OCI-LY3 (cell line): ENCODE measurements at regions not wholly inside any gene's neighbourhood (a gene's known extent, or its start where the extent isn't known, plus 50 kb on each side); places are given as distances from the start of the nearest gene placed in this dataset.

Source experiments
- H2AFZ ChIP-seq: fragments of 200-600, 300-600 bp; shearing (Covaris generic); 2 replicates; pipeline ENCODE4 v1.6.0; 2014; ENCODE audit warnings: antibody characterized with exemption, low read depth, low read length
- H3K27ac ChIP-seq: fragments of 200-600, 300-600 bp; sonication (generic); 2 replicates; pipeline ENCODE4 v1.5.1; 2014; ENCODE audit warnings: mild to moderate bottlenecking, low read length, moderate library complexity, mixed read lengths
- H3K27me3 ChIP-seq: fragments of 200-600, 300-600 bp; sonication (generic); 2 replicates; pipeline ENCODE4 v1.6.1; 2014; ENCODE audit warnings: low read depth, low read length, mixed read lengths
- H3K36me3 ChIP-seq: fragments of 200-600, 300-600 bp; sonication (generic); replicated peaks from 2 replicates; pipeline ENCODE3; 2014; ENCODE audit warnings: low read depth, low read length, mixed read lengths
- H3K4me1 ChIP-seq: fragments of 300-600, 200-600 bp; sonication (generic); 2 replicates; pipeline ENCODE4 v1.6.1; 2014; ENCODE audit warnings: low read length, mixed read lengths
- H3K4me2 ChIP-seq: fragments of 200-600, 300-600 bp; sonication (generic); 2 replicates; pipeline ENCODE4 v1.6.1; 2014; ENCODE audit warnings: low read length, mixed read lengths
- H3K4me3 ChIP-seq: fragments of 300-600, 200-600 bp; sonication (generic); 2 replicates; pipeline ENCODE4 v1.5.1; 2014; ENCODE audit warnings: antibody characterized with exemption, mild to moderate bottlenecking, low read length, moderate library complexity
- H3K79me2 ChIP-seq: fragments of 300-600, 200-600 bp; shearing (Covaris generic); 2 replicates; pipeline ENCODE4 v1.6.1; 2014; ENCODE audit warnings: mild to moderate bottlenecking, low read length, mixed read lengths
- H3K9ac ChIP-seq: fragments of 300-600, 200-600 bp; shearing (Covaris generic); 2 replicates; pipeline ENCODE4 v1.6.0; 2014; ENCODE audit warnings: mild to moderate bottlenecking, low read length, moderate library complexity
- H3K9me3 ChIP-seq: fragments of 200-600, 300-600 bp; shearing (Covaris generic); 2 replicates; pipeline ENCODE4 v1.6.1; 2014; ENCODE audit warnings: low read length, mixed read lengths; ENCODE audit not compliant: insufficient read depth
- H4K20me1 ChIP-seq: fragments of 200-600, 300-600 bp; sonication (generic); 2 replicates; pipeline ENCODE4 v1.6.1; 2016; ENCODE audit warnings: low read length, mixed read lengths; ENCODE audit not compliant: insufficient read depth
- EZH2phosphoT487 ChIP-seq: fragments of 200-600 bp; shearing (Covaris generic); IDR thresholded peaks from 2 replicates; pipeline ENCODE4 v1.6.1; 2018; ENCODE audit warnings: antibody characterized with exemption, mixed run types, low read depth
- TF ChIP-seq, protein P1 (sequence below): fragments of 200-600, 300-600 bp; sonication (generic); IDR thresholded peaks from 2 replicates; pipeline ENCODE4 v1.5.1; 2014; ENCODE audit warnings: antibody characterized with exemption, low read length, low read depth

DNA sequence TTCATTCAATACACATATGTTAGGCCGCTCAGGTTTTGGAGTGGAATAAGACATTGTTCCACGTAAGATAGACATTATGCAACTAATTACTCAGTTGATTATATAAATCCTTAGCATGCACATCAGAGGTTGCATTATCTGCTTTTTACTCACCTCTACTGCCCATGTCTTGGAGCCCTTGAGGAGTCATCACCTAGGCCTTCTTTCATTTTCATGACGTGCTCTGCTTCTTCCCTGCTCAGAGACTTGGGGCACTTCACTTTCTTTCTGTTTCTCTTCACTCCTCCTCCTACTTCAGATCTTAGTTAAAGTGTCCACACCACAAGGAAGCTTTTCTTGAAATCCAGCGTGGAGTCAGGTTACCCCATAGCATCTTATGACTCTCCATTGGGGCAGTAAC, 241.1 kb downstream of the TLR4 start:
- no peak overlapping the region for H3K27ac ChIP-seq
- no peaks in the 10 kb centered on the region for H4K20me1 ChIP-seq
- no peak overlapping the region for H3K4me3 ChIP-seq
- no peaks in the 10 kb centered on the region for H3K27me3 ChIP-seq
- TF ChIP-seq, protein P1, sequence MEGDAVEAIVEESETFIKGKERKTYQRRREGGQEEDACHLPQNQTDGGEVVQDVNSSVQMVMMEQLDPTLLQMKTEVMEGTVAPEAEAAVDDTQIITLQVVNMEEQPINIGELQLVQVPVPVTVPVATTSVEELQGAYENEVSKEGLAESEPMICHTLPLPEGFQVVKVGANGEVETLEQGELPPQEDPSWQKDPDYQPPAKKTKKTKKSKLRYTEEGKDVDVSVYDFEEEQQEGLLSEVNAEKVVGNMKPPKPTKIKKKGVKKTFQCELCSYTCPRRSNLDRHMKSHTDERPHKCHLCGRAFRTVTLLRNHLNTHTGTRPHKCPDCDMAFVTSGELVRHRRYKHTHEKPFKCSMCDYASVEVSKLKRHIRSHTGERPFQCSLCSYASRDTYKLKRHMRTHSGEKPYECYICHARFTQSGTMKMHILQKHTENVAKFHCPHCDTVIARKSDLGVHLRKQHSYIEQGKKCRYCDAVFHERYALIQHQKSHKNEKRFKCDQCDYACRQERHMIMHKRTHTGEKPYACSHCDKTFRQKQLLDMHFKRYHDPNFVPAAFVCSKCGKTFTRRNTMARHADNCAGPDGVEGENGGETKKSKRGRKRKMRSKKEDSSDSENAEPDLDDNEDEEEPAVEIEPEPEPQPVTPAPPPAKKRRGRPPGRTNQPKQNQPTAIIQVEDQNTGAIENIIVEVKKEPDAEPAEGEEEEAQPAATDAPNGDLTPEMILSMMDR, result no peak
- TF ChIP-seq EZH2phosphoT487, result no peak
- no peaks in the 10 kb centered on the region for H3K79me2 ChIP-seq
- no peaks in the 10 kb centered on the region for H3K36me3 ChIP-seq
- H3K4me2 ChIP-seq, result no peak overlapping the region
- no peaks in the 10 kb centered on the region for H3K9me3 ChIP-seq
- H2AFZ ChIP-seq, result no peak overlapping the region
- no peak overlapping the region for H3K9ac ChIP-seq
- no peaks in the 10 kb centered on the region for H3K4me1 ChIP-seq

DNA sequence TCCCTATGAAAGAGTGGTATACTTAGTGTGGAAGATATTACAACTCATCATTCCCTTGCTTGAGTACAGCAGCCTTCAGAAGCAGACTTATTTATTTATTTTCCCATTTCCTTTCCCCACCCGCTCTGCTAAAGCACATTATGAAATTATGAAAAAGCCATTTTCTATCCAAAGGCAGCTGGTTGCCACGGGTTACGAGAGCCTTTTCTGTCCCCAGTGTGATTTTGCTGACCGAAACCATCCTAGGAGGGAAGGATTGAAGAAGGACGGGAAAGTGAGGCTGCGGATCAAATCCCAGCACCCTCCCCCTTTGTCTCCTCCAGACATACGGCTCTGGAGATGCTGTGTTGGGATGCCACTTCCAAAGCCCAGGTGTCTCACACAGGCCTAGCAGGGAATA, 246.9 kb downstream of the TLR4 start:
- Histone ChIP-seq H3K4me2 (no peak overlapping the region), H3K9me3 (no peaks in the 10 kb centered on the region), H3K79me2 (no peaks in the 10 kb centered on the region), H3K4me1 (no peaks in the 10 kb centered on the region), H4K20me1 (no peaks in the 10 kb centered on the region), H3K27ac (no peak overlapping the region), H3K27me3 (no peaks in the 10 kb centered on the region), H3K4me3 (no peak overlapping the region), H3K36me3 (no peaks in the 10 kb centered on the region), H2AFZ (no peak overlapping the region), H3K9ac (no peak overlapping the region)
- no peak for TF ChIP-seq EZH2phosphoT487
- TF ChIP-seq, protein P1, result no peak

DNA sequence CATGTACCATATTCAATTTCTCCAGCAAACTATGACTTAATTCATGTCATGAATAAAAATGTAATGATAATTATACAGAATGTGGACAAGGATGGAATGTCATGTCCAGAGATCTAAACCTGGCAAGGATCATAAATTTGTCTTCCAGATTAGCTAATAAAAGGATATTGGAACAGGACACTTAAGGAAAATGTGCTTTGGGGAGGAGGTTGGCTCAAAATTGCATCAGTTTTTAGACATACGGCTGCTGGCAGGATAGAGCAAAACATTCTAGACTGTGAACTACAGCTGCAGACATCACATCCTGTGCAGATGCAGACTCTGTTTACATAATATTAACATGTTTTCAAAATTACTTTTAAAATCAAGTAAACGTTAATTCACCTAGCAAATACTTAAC, 248.4 kb downstream of the TLR4 start:
- no peak overlapping the region for H3K4me2 ChIP-seq
- H3K36me3 ChIP-seq, result no peaks in the 10 kb centered on the region
- H4K20me1 ChIP-seq, result no peaks in the 10 kb centered on the region
- H3K27ac ChIP-seq, result no peak overlapping the region
- no peaks in the 10 kb centered on the region for H3K9me3 ChIP-seq
- no peak overlapping the region for H3K4me3 ChIP-seq
- H3K27me3 ChIP-seq, result no peaks in the 10 kb centered on the region
- no peaks in the 10 kb centered on the region for H3K79me2 ChIP-seq
- no peak overlapping the region for H3K9ac ChIP-seq
- no peak overlapping the region for H2AFZ ChIP-seq
- H3K4me1 ChIP-seq, result no peaks in the 10 kb centered on the region
- no peak for TF ChIP-seq EZH2phosphoT487
- TF ChIP-seq, protein P1, result no peak

DNA sequence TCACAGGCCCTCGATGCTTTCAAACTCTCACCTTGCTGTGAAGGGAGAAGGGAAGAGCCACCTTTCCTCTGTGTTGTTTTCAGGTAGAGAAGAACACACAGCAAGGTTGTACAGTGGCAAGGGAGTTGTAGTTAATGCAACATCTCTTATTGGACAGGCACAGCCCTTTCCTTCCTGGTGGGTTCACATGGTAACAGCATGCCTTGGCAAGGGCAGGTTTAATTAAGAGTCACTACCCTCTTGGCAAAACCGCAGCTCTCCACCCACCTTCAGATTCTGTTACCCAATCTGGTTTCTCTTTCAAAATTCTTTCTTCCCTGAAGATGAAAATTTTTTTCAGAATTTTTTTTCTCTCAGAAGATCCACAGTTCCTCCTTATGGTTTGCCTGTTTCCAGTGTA, 253.1 kb downstream of the TLR4 start:
- Histone ChIP-seq H3K36me3 (no peaks in the 10 kb centered on the region), H3K4me2 (no peak overlapping the region), H4K20me1 (no peaks in the 10 kb centered on the region), H3K79me2 (no peaks in the 10 kb centered on the region), H3K9ac (no peak overlapping the region), H3K4me3 (no peak overlapping the region), H3K9me3 (no peaks in the 10 kb centered on the region), H3K27me3 (no peaks in the 10 kb centered on the region), H2AFZ (no peak overlapping the region), H3K4me1 (no peaks in the 10 kb centered on the region), H3K27ac (no peak overlapping the region)
- no peak for TF ChIP-seq EZH2phosphoT487
- TF ChIP-seq, protein P1, result no peak
